NCI-H748 (cell line): ENCODE measurements at regions not wholly inside any gene's neighbourhood (a gene's known extent, or its start where the extent isn't known, plus 50 kb on each side); places are given as distances from the start of the nearest gene placed in this dataset.
"Not testable (repeated sequence)": the region's sequence is repeated elsewhere in the genome, so short reads cannot be mapped to it uniquely, and the experiment has no call there.

ENCODE experiments used
- DNase-seq: peaks from one replicate; lab custom pipeline; 2025; ENCODE audit not compliant: unreplicated experiment; lab: John Stamatoyannopoulos, UW

- DNase-seq, result no peak
Observed at GRCh38 chr3:26058901-26059321, 269.0 kb downstream of the OXSM start.

- no peak for DNase-seq
Observed at GRCh38 chr3:26061947-26062346, 272.1 kb downstream of the OXSM start.

DNA sequence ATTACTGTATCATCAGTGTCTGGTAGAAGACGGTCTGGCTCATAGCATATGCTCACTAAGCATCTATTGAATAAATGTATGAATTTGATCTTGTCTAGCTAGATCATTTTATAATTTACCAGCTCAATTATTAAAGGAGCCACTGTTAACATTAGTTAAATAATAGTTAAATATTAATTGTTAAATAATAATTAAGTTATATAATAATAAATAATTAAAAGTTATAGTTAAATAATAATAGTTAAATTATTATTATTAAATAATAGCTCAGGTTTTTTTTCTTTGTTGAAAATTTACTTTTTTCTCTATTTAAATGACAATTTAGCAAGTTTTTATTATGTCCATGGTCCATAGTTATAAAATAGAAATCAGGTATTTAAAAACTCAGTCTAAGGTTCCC, 274.4 kb downstream of the OXSM start:
- no peak for DNase-seq

DNA sequence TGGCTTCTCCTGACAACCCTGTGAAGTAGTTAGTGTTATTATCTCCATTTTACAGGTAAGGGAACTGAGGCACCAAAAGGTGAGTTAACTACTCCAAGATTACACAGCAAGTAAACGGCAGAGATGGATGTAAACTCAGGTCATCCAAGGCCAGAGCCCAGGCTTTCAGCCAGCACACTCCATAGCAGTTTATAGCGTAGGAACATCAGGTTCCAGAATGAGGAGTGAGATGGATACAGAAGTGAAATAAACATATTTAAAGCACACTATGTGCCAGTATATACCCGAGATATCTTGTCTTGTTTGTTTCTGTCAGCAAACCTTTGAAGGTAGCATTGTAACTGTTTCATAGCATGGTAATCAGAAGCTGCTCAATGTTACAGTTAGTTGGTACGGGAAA, 279.0 kb downstream of the OXSM start:
- DNase-seq, result no peak

DNA sequence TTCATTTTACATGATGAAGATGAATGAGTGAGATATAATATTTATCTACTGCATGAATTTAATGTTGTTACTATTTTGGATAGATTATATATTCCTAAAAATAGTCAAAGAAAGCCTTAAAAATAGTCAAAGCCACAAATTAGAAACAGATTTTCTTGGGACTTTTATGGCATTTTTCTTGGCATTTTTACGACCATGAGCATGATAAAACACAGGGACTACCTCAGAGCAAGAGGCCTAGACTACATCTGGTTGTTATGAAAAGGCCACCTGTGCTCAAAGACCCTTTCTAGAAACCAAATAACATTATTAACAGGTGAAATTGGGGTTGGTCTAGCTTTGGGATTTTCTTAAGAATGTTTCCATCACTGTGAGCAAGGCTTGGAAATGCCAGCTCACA, 281.0 kb downstream of the OXSM start:
- DNase-seq, result no peak

- DNase-seq, result no peak
Observed at GRCh38 chr3:26074080-26074479, 284.2 kb downstream of the OXSM start.

DNA sequence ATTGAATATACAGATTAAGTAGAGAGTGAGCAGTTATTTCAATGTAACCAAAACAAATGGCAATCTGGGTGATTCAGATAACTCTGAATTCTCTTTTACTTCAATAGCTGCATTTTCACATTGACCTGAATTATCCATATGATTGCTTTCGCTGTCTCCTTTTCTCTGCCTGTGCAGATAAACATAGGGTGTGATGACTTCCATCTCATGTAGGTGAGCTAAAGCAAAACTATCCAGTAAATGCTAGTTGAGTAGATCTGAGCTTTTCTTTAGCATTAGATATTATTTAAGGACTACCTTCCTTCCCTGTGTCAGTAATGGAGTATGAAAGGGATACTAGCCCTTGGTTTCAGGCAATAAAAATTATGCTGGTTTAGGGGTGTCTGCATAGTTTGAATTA, 288.6 kb downstream of the OXSM start:
- no peak for DNase-seq

GRCh38 chr3:26081166-26081565, 291.3 kb downstream of the OXSM start:
- DNase-seq, result no peak

DNA sequence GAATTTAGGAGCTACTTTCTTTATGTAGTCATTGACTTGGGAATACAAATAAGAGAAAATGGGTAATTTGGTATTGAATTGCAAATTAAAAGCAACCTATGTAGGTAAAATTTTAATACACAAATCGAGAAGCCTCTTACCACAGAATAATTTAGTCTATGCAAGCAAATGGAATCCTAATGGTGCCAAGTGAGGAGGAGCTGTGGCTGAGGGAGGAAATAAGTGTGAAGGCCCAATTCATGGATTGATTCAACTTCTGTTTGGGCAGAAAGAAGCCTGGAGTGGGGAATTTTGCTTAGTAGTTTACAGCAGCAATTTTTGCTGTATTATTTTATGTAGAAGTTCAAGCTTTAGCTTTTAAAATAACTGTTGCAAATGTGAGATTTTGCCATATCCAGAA, 291.9 kb downstream of the OXSM start:
- DNase-seq, result no peak

DNA sequence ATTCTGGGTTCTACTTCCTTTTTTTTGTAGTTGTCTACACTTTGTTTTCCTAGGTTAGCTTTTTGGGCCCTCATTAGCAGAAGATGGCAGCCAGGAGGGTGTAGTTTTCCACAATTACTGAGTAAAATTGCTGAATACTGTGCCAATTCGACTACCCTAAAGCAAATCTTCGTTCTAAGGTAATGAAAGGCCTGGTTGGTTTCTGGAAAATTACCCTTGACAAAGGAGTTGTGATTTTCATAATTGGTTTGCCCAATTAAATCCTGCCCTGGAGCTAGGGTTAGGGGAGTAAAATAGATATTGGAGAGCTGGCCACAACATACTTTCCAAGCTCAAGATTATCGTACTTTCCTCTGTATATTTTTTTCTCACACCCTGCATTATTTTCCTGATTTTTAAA, 293.0 kb downstream of the OXSM start:
- no peak for DNase-seq

DNA sequence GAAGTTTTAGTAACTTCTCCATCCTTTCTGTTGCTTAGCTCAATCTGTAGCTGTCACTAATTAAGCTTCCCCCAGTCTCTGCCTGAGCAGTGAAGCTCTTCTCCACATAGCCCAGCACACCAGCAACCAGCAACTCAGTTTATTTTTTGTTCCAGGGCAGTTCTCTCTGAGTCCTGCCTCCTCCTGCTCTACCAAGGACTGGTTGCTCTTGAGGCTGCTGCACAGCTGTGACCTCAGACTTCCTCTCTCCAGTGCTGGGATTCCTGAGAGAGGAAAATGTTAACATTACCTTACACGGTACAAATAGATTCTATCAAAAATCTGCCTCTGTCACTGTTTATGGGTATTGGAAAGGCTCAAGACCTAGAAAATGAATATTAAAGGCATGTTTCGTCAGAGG, 294.7 kb downstream of the OXSM start:
- DNase-seq, result no peak

- no peak for DNase-seq
Observed at GRCh38 chr3:26087751-26088150, 297.9 kb downstream of the OXSM start.

- DNase-seq, result no peak
Observed at GRCh38 chr3:26089249-26089648, 299.4 kb downstream of the OXSM start.

- no peak for DNase-seq
Observed at GRCh38 chr3:26090589-26090988, 300.7 kb downstream of the OXSM start.

DNA sequence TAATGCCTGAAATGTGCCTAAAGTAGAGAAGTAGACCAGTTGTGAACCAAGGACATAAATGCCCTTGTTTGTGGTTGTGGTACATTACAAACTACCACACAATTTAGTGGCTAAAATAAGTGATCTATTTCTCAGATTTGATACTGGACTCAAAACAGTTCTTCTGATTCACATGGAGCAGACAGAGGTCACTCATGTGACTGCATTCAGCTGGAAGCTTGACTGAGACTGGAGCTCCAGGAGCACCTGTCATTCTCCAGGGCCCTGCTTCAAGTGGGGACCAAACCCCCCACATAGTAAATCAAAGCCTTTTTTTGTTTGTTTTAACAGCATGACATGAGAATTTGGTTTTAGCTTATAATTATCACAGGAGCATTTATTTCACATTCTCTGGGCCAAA, 301.2 kb downstream of the OXSM start:
- DNase-seq, result no peak

- DNase-seq, result no peak
Observed at GRCh38 chr3:26091626-26092025, 301.7 kb downstream of the OXSM start.

DNA sequence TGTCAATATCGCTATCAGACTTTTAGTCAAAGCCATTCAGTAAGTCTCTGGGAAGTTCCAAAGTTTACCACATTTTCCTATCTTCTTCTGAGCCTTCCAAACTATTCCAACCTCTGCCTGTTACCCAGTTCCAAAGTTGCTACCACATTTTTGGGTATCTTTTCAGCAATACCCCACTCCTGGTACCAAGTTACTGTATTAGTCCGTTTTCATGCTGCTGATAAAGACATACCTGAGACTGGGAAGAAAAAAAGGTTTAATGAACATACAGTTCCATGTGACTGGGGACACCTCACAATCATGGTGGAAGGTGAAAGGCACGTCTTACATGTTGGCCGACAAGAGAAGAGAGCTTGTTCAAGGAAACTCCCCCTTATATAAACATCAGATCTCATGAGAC, 307.2 kb downstream of the OXSM start:
- not testable (repeated sequence) for DNase-seq

DNA sequence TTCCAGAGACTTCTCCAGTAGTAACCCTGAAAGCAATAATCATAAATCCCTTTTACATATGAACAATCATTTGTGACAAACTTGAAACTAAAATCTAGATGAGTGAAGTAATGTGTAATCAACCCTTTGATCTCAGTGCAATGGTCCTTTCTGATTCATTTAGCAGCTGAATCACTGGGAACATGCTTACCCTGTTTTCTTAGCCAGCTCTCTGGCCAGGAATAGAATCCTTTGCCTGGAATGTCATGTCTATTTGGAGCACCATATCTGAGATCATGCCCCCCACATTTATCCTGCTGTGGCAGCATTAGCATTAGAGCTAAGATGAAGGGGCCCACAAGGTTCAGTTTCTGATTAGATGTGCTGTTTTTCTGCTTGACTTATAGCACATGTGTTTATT, 309.8 kb downstream of the OXSM start:
- no peak for DNase-seq

DNA sequence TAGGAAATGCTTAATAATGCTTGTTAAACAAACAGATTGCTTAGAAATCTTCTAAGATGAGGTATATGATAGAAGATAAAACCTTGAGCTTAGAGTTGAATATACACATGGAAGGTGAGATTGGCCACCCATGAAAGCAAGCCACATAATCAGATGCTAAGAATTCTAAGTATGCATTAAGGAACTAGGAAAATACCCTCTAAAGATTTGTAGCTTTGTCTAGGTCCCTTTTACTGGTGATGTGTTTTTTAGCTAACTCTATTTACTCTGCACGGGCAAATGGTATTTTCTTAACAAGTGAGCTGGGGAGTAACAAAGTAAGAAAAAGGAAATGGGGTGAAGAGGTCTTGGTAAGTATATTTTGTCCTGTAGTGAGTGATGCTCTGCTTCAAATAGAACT, 310.3 kb downstream of the OXSM start:
- DNase-seq, result no peak

GRCh38 chr3:26102376-26102775, 312.5 kb downstream of the OXSM start:
- no peak for DNase-seq

DNA sequence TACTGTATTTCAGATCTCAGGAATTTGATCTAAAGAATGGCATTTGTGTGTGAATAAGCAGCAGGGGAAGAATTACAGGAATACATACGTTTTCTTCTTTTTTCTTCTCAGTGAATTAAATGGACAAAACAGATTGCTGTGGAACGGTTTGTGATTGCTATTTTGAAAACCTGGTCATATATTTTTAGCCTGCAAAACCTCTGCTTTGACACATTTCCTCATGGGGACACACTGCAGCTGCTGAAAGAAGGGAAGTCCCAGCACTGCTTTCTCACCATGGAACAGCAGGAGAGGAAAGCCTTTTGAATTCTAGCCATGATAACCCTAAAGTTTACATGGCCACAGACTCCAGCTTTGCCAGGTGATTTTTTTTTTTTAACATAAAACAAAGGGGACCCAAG, 315.0 kb downstream of the OXSM start:
- no peak for DNase-seq

DNA sequence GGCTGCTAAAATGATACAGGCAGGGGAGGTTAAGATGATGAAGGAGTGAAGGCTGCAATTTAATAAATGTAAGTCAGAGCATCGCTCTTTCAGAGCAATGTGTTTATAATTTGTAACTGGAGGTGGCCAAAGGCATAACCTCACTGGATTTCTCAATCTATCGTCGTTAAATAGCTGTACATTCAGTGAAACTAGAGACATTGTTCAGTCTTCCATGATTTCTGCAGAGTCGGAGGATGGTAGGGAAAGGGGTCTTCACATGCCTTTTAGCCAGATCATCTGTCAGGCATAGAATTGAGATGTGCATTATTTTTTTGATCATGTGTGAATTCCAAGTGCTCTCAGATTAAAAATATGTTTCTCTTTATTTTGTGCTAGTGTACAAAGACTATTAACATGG, 315.4 kb downstream of the OXSM start:
- DNase-seq, result no peak

GRCh38 chr3:26106228-26106627, 316.3 kb downstream of the OXSM start:
- DNase-seq, result no peak

GRCh38 chr3:26108846-26109489, 319.1 kb downstream of the OXSM start:
- DNase-seq, result no peak
